Activated T-cell treated with anti-CD3 and anti-CD28 coated beads, Interleukin-2, amount 50 U/mL, for 4 hours (primary cell): ENCODE measurements at regions not wholly inside any gene's neighbourhood (a gene's known extent, or its start where the extent isn't known, plus 50 kb on each side); places are given as distances from the start of the nearest gene placed in this dataset.

Experiments
- ATAC-seq, 2 donors: fragments of 200-7000 bp; cut with Tn5 transposase; one replicate each; pipeline ENCODE4 v1.10.0; 2021
- DNase-seq: peaks from one replicate; pipeline ENCODE4 v3.0.0-alpha.2; 2020
- H3K27me3 Mint-ChIP-seq: one replicate; pipeline ENCODE4 v1.8.0; 2021; ENCODE audit warnings: low read depth, mixed read lengths
- H3K36me3 Mint-ChIP-seq: one replicate; pipeline ENCODE4 v1.8.0; 2022; ENCODE audit warnings: mixed read lengths; ENCODE audit not compliant: insufficient read depth
- H3K4me1 Mint-ChIP-seq: one replicate; pipeline ENCODE4 v1.8.0; 2021; ENCODE audit warnings: low read depth, mixed read lengths
- H3K4me3 Mint-ChIP-seq: one replicate; pipeline ENCODE4 v1.8.0; 2021; ENCODE audit warnings: mild to moderate bottlenecking, moderate library complexity, mixed read lengths
- H3K9me3 Mint-ChIP-seq: one replicate; pipeline ENCODE4 v1.8.0; 2021; ENCODE audit warnings: mixed read lengths

DNA sequence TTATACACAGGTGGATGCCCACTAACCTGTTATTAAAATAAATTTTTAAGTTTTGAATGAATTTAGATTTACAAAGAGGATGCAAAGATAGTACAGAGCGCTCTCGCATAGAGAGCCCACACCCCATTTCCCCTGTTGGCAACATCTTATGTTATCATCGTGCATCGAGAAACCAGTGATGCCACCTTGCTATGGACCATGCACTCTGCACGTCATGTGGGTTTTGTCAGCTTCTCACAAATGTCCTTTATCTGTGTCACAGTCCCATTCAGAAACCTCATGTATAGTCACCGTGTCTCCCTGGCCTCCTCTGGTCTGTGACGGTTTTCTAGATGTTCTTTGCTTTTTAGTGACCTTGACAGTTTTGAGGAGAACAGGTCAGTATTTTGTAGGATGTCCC lies 60.0 kb downstream of the ING1 start:
- Mint-ChIP-seq H3K4me1 (no peaks in the 10 kb centered on the region), H3K4me3 (no peak overlapping the region), H3K27me3 (peaks cover 14% of the 10 kb centered on the region), H3K36me3 (no peaks in the 10 kb centered on the region), H3K9me3 (no peaks in the 10 kb centered on the region)
- ATAC-seq = no peak
- DNase-seq = no peak

DNA sequence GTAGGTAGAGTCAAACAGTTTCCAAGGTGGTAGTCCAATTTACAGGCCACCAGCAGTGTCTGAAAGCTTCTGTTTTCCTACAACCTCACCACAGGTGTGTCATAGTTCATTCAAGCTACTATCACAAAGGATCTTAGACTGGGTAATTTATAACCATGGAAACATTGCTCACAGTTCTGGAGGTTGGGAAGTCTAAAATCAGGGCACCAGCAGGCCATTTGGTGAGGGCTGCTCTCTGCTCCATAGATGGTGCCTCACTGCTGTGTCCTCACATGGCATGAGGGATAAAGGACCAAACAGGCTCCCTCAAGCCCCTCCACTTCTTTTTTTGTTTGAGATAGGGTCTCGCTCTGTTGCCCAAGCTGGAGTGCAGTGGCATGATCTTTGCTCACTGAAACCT lies 60.6 kb downstream of the ING1 start:
- no peaks in the 10 kb centered on the region for H3K9me3 Mint-ChIP-seq
- ATAC-seq = no peak
- no peak for DNase-seq
- no peaks in the 10 kb centered on the region for H3K36me3 Mint-ChIP-seq
- H3K4me3 Mint-ChIP-seq = no peak overlapping the region
- peaks cover 13% of the 10 kb centered on the region for H3K27me3 Mint-ChIP-seq
- H3K4me1 Mint-ChIP-seq = no peaks in the 10 kb centered on the region

DNA sequence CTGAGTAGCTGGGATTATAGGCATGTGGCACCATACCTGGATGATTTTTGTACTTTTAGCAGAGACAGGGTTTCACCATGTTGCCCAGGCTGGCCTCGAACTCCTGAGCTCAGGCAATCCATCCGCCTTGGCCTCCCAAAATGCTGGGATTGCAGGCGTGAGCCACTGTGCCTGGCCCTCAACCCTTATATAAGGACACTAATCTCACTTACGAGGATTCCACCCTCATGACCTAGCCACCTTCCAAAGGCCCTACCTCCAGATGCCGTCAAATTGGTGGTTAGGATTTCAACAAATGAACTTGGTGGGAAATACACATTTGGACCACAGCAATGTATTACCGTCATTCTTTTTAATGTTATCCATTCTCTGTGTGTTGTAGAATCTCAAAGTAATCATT lies 61.0 kb downstream of the ING1 start:
- no peak for DNase-seq
- H3K9me3 Mint-ChIP-seq = no peaks in the 10 kb centered on the region
- no peaks in the 10 kb centered on the region for H3K36me3 Mint-ChIP-seq
- H3K27me3 Mint-ChIP-seq = peaks cover 10% of the 10 kb centered on the region
- H3K4me3 Mint-ChIP-seq = no peak overlapping the region
- ATAC-seq = no peak
- no peaks in the 10 kb centered on the region for H3K4me1 Mint-ChIP-seq

DNA sequence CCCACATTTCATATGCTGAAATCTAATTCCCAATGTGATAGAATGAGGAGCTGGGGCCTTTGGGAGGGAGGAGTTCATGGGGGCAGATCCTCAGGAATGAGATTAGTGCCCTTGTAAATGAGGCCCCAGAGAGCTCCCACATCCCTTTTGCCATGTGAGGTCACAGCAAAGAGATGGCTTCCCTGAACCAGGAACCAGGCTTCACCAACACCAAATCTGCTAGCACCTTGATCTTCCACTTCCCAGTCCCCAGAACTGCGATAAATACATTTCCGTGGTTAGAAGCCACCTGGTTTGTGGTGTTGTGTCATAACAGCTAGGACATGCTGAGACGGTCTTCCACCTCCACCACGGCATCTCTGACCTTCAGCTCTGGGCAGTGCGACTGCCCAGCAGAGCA lies 62.1 kb downstream of the ING1 start:
- no peaks in the 10 kb centered on the region for H3K9me3 Mint-ChIP-seq
- H3K27me3 Mint-ChIP-seq = peaks cover 10% of the 10 kb centered on the region
- DNase-seq = no peak
- H3K4me3 Mint-ChIP-seq = no peak overlapping the region
- no peaks in the 10 kb centered on the region for H3K36me3 Mint-ChIP-seq
- no peaks in the 10 kb centered on the region for H3K4me1 Mint-ChIP-seq
- no peak for ATAC-seq

DNA sequence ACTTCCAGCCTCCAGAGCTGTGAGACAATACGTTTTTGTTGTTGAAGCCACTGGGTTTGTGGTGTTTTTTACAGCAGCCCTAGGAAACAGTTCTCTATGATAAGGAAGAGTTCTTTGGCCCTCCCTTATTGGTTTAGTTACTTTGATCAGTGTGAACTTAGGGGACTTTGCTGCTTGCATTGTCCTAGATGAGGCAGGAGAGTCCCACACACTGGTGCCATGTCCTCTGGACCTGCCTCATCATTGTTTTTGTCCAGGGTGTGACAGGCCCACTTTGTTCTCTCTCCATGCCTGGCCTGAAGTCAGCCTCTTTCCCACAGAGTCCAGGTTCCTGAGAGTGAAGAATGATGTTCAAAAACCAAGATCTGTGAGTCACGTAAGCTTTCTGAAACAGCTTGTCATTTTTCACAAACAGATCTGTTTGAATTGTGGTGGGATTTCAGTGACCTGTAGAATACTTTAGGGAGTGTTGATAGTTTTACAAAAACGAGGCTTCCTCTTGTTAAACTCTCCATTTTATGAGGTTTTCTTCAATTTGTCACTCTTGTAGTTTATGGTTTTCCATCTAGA lies 63.8 kb downstream of the ING1 start:
- ATAC-seq = no peak
- H3K4me3 Mint-ChIP-seq = no peak overlapping the region
- H3K27me3 Mint-ChIP-seq = peaks cover 5% of the 10 kb centered on the region
- H3K36me3 Mint-ChIP-seq = no peaks in the 10 kb centered on the region
- H3K9me3 Mint-ChIP-seq = peaks cover 2% of the 10 kb centered on the region
- no peak for DNase-seq
- no peaks in the 10 kb centered on the region for H3K4me1 Mint-ChIP-seq

DNA sequence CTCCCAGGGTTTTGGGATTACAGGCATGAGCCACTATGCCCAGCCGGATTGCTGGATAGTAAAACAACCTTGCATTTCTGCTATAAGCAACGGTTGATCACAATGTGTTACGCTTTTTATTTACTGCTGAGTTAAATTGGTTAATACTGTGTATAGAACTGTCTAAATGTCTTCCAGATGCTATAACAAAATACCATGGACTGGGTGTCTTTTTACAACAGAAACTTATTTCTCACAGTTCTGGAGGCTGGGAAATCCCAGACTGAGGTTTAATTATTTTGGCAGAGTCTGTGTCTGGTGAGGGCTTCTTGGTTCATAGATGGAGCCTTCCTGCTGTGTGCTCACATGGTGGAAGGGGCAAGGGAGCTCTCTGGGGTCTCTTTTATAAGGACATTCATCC lies 65.5 kb downstream of the ING1 start:
- no peaks in the 10 kb centered on the region for H3K4me1 Mint-ChIP-seq
- H3K4me3 Mint-ChIP-seq = no peak overlapping the region
- H3K36me3 Mint-ChIP-seq = no peaks in the 10 kb centered on the region
- H3K27me3 Mint-ChIP-seq = peaks cover 5% of the 10 kb centered on the region
- H3K9me3 Mint-ChIP-seq = peaks cover 6% of the 10 kb centered on the region
- DNase-seq (no peak), ATAC-seq (no peak)

DNA sequence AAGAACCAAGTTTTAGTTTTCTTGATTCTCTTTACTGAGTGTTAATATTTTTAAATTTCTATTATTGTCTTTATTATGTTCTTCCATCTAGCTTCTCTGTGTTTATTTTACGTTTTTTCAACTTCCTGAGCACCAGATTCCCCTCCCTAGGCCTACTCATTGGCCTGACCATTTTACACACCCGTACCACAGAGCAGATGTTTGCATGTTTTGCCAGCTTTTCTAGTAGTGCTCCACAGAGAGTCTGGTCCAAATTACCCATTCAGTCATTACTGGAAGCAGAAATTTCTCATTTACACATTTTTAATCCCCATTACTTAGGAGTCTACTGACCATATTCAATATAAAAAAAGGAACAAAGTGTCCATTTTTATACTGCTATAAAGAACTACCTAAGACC lies 66.9 kb downstream of the ING1 start:
- no peaks in the 10 kb centered on the region for H3K36me3 Mint-ChIP-seq

DNA sequence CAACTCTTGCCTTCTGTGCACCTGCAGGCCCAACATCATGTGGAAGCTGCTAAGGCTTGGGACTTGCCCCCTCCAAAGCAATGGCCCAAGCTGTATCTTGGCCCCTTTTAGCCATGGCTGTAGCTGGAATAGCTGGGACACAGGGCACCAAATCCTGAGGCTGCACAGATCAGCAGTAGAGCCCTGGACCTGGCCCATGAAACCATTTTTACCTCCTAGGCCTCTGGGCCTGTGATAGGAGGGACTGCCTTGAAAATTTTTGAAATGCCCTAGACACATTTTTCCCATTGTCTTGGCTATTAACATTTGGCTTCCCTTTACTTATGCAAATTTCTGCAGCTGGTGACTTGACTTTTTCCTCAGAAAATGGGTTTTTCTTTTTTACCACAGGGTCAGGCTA lies 68.7 kb downstream of the ING1 start:
- Mint-ChIP-seq H3K4me3 (no peak overlapping the region), H3K9me3 (peaks cover 6% of the 10 kb centered on the region), H3K36me3 (no peaks in the 10 kb centered on the region), H3K4me1 (no peaks in the 10 kb centered on the region), H3K27me3 (peaks cover 11% of the 10 kb centered on the region)
- ATAC-seq = no peak
- DNase-seq = no peak

More for the DNA sequence above, 66.9 kb downstream of the ING1 start:
- peaks cover 6% of the 10 kb centered on the region for H3K9me3 Mint-ChIP-seq
- H3K4me3 Mint-ChIP-seq = no peak overlapping the region
- H3K27me3 Mint-ChIP-seq = peaks cover 8% of the 10 kb centered on the region
- H3K4me1 Mint-ChIP-seq = no peaks in the 10 kb centered on the region
- DNase-seq = no peak
- no peak for ATAC-seq

DNA sequence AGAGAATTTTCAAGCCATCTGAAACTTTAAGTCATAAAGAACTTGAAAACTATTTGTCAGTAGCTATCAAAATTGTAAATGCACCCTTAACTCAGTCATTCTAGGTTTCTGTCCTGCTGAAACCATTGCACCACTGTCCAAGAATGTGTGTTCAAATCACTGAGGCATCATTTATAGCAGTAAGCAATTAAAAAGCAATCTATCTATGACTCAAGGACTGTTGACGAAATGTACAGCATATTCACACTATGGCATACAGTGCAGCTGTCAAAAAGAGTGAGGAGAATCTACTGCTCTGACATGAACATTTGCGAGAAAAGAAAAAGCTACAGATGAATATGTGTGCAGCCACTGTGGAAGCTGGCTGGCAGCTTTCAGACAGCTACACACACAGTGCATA lies 71.2 kb downstream of the ING1 start:
- Mint-ChIP-seq H3K9me3 (peaks cover 6% of the 10 kb centered on the region), H3K27me3 (peaks cover 11% of the 10 kb centered on the region), H3K4me3 (no peak overlapping the region), H3K4me1 (no peaks in the 10 kb centered on the region), H3K36me3 (no peaks in the 10 kb centered on the region)
- DNase-seq = no peak
- no peak for ATAC-seq

DNA sequence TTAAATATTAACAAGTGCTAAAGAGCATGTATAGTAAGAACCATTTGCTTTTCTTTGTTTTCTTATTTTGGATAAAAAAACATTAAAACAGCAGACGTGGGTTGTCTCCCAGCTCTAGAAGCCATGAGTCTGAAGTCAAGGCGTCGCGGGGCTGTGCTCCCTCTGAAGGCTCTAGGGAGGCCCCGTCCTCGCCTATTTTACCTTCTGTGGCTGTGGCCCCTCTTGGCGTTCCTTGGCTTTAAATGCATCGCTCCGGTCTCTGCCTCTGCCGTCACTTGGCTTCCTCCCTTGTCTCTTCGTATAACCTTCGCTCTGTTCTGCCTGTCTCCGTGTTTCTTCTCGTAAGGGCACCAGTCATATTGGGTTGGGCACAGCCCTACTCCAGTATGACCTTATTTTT lies 75.3 kb downstream of the ING1 start:
- Mint-ChIP-seq H3K4me3 (no peak overlapping the region), H3K27me3 (peaks cover 6% of the 10 kb centered on the region), H3K9me3 (peaks cover 29% of the 10 kb centered on the region), H3K36me3 (no peaks in the 10 kb centered on the region), H3K4me1 (no peaks in the 10 kb centered on the region)
- ATAC-seq = no peak
- no peak for DNase-seq

DNA sequence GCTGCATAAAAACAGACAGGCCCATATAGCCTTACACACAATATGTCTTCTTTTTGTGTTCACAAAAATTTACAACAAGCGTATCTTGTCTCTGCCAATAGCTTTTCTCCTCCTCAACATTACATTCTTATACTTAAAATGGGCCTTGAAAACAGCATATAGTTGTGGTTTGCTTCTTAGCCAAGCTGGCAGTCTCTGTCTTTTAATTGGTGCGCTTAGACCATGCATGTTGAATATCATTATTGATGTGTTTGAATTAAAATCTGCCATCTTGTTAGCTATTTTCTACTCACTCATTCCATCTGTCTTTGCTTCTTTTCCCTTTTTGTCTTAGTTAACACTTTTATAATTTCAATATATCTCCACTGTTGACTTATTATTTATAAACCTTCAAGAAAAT lies 76.4 kb downstream of the ING1 start:
- Mint-ChIP-seq H3K36me3 (no peaks in the 10 kb centered on the region), H3K4me3 (no peak overlapping the region), H3K9me3 (peaks cover 29% of the 10 kb centered on the region), H3K27me3 (peaks cover 3% of the 10 kb centered on the region), H3K4me1 (no peaks in the 10 kb centered on the region)
- no peak for ATAC-seq
- no peak for DNase-seq

DNA sequence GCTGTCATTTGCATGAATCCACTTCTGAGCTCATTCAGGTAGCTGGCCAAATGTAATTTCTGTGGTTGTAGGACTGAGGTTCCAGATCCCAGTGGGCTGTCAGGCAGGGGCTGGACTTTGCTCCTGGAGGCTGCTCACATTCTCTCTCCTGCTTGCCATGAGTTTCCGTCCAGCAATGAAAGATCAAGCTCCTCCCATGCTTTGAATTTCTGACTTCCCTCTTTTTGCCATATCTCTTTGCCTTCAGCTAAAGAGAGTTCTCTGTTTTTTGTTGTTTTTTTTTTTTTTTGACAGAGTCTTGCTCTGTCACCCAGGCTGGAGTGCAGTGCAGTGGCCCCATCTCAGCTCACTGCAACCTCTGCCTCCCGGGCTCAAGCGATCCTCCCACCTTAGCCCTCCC lies 76.9 kb downstream of the ING1 start:
- H3K36me3 Mint-ChIP-seq = no peaks in the 10 kb centered on the region
- no peak overlapping the region for H3K4me3 Mint-ChIP-seq
- no peaks in the 10 kb centered on the region for H3K4me1 Mint-ChIP-seq
- DNase-seq = no peak
- peaks cover 29% of the 10 kb centered on the region for H3K9me3 Mint-ChIP-seq
- no peak for ATAC-seq
- H3K27me3 Mint-ChIP-seq = peaks cover 5% of the 10 kb centered on the region

DNA sequence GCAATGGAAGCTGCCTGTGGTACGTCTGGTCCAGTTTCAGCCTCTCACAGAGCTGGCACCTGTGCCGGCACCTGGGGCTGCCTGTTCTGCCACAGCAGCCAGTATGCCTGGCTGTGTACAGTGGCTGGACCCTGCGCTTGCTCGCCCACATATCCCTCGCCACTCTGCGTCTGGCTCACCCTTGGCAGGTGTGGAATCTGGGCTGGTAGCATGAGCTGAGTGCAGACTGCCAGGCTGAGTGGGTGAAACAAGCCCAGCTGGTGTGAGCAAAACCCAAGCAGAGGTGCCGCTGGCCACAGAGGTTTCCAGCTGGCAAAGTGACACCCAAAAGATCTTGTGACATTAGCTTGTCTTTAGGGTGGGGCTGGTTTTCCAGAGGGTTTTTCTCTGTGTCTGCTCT lies 80.7 kb downstream of the ING1 start:
- Mint-ChIP-seq H3K9me3 (peaks cover 29% of the 10 kb centered on the region), H3K36me3 (no peaks in the 10 kb centered on the region), H3K27me3 (peaks cover 16% of the 10 kb centered on the region), H3K4me1 (no peaks in the 10 kb centered on the region), H3K4me3 (no peak overlapping the region)
- ATAC-seq (no peak), DNase-seq (no peak)

DNA sequence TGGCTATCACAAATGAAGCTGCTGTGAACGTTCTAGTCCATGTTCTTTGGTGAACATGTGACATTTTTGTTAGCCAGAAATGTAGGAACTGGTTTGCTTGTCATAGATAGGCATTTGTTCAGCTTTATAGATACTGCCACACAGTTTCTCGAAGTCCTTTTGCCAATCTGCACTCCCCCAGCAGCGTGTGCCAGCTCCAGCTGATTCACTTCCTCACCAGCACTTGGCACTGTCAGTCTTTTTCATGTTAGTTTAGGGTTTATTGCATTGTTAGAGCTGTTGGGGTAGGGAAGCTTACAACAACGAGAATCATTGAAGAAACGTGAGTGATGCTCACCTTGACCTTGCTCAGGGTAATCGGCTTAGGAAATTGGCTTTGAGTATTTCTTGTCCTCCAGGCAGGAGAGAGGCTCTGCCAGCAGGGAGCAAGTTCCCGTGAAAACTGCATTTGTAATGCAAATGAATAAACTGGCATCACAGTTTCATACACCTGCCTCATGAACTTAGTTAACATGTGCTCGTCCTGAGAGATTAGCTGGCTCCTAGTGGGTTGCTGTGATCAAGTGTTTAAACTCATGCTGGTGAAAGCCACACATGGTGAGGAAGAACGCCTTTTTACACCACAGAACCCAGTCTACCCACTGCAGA lies 83.9 kb downstream of the ING1 start:
- H3K9me3 Mint-ChIP-seq = peaks cover 4% of the 10 kb centered on the region
- peaks cover 7% of the 10 kb centered on the region for H3K4me1 Mint-ChIP-seq
- no peaks in the 10 kb centered on the region for H3K36me3 Mint-ChIP-seq
- no peak for ATAC-seq
- DNase-seq = no peak
- peaks cover 43% of the 10 kb centered on the region for H3K27me3 Mint-ChIP-seq
- H3K4me3 Mint-ChIP-seq = no peak overlapping the region

DNA sequence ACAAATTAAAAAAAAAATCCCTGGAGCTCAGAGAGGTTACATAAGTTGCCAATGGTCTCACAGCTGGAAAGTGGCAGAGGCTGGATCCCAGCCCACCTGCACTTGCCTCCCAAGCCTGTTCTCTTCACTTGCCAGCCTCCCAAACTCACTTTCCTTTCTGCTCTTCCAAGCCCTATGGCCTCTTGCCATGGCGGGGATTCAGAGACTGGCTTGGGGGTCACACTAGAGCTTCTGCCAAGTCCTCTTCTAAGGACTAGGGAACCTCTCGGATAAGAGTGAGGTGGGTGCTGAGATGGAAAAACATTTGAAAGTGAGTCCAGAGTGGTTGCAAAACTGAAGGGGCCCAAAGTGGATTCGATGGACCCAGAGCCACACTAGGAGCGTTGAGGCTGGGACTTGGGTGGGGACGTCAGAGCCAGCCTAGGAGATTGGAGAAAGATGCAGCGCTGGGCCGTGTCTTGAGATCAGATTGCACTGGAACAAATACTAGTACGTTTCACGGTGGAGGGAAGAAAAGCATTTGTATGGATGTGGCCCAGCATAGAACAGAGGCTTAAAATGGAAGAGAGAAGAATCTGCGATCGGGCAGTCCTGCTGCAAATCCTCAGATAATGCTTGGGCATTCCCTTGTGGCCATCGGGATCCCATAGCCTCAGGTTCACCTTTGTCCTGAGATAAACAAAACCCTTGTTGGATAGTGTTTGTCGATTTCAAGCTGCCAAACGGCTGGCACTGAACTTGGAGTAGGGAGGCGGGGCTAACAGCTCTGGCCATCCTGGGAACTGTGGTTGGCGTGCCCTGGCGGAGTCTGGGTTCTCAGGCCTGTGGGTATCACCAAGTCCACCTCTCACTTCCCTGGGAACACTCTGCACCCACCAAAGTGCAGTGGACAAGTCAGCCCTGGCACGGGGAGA lies 84.8 kb downstream of the ING1 start:
- no peaks in the 10 kb centered on the region for H3K9me3 Mint-ChIP-seq
- DNase-seq = no peak
- no peaks in the 10 kb centered on the region for H3K36me3 Mint-ChIP-seq
- ATAC-seq = no peak
- no peak overlapping the region for H3K4me3 Mint-ChIP-seq
- peaks cover 43% of the 10 kb centered on the region for H3K27me3 Mint-ChIP-seq
- peaks cover 7% of the 10 kb centered on the region for H3K4me1 Mint-ChIP-seq
